Urinary bladder (tissue), 3 donors: ENCODE measurements at regions not wholly inside any gene's neighbourhood (a gene's known extent, or its start where the extent isn't known, plus 50 kb on each side); places are given as distances from the start of the nearest gene placed in this dataset.
A peak's percentile ranks its signal among the peaks of the same experiment; 100 is the strongest.
"Not testable (repeated sequence)": the region's sequence is repeated elsewhere in the genome, so short reads cannot be mapped to it uniquely, and the experiment has no call there.

Experiments used
- DNase-seq: peaks from one replicate; pipeline ENCODE4 v3.0.0-alpha.2; 2015; ENCODE audit errors: extremely low spot score
- H3K27ac ChIP-seq: one replicate; pipeline ENCODE4 v1.5.1; 2013; ENCODE audit warnings: low read depth, mild to moderate bottlenecking, moderate library complexity
- H3K36me3 ChIP-seq: one replicate; pipeline ENCODE4 v1.6.1; 2013; ENCODE audit warnings: mild to moderate bottlenecking, moderate library complexity; ENCODE audit not compliant: insufficient read depth
- H3K4me1 ChIP-seq: one replicate; pipeline ENCODE4 v1.6.1; 2013; ENCODE audit warnings: mild to moderate bottlenecking, moderate library complexity; ENCODE audit not compliant: insufficient read depth
- H3K4me3 ChIP-seq: one replicate; pipeline ENCODE4 v1.5.1; 2013; ENCODE audit warnings: low read depth, low read length
- WGBS: extraction: QIAGEN DNeasy Blood & Tissue Kit; methylation state at CpG from one replicate; pipeline ENCODE4 v1.1.7; 2013; 5-methylcytosine and 5-hydroxymethylcytosine counted together
- donor health status: healthy with polysubstance abuse.
- donor health status: healthy.

DNA sequence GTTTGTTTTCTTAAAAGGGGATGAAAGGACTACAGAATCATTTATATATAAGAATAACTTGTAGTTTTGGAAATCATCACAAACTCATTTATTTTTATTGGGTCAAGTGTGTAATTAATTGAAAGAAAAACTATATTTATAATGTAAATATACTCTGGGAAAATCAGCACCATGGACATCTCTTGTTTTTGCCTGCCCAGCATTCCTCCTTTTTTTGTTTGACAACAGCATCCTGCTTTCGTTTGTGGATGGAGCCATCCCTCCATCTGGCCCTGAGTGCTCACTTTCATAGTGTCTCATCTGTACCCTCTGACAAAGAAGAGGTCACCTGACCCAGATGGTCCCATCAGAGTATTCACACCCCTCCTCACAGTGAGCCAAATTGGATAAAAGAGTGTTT, 308.2 kb upstream of the HTR1E start:
- DNase-seq, result no peak
- H3K36me3 ChIP-seq, result no peaks in the 10 kb centered on the region
- H3K27ac ChIP-seq, result no peak overlapping the region
- no peak overlapping the region for H3K4me3 ChIP-seq
- 4% methylated on average over 1 of the region's 1 CpG for WGBS
- no peaks in the 10 kb centered on the region for H3K4me1 ChIP-seq

DNA sequence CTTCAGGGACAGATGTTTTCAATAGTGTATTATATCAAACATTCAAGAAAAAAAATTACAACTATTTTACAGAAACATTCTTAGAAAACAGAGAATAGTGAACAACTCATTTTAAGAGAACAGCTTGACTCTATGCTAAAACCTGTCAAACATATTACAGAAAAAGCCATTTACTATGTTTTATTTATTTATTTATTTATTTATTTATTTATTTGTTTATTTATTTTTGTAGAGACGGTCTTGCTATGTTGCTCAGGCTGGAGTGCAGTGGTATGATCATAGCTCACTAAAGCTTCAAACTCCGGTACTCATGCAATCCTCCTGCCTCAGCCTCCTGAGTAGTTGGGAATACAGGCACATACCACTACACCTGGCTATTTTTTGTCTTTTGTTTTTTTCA, 317.9 kb upstream of the HTR1E start:
- 94% methylated on average over 2 of the region's 2 CpGs for WGBS
- no peaks in the 10 kb centered on the region for H3K36me3 ChIP-seq
- H3K4me1 ChIP-seq, result no peaks in the 10 kb centered on the region
- DNase-seq, result no peak
- H3K4me3 ChIP-seq, result no peak overlapping the region
- no peak overlapping the region for H3K27ac ChIP-seq

DNA sequence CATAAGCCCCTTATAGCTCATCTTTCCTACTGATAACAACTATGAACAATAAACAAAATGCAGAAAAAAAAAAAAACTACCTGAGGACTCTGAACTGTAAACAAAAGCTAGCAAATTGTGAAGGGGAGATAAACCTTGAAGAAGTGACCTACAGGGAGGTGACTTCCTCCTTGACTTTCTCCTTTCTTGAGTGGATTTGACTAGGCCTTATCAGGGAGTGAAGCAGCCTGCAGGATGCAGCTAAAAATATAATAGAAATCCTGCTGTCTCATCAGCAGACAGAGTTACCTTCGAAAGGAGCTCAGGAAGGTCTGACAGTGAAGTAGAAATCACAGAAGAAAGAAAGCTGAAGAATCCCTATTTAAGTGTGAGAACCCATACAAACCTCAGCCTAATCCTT, 322.0 kb upstream of the HTR1E start:
- Histone ChIP-seq H3K4me1 (no peaks in the 10 kb centered on the region), H3K36me3 (no peaks in the 10 kb centered on the region), H3K4me3 (no peak overlapping the region), H3K27ac (no peak overlapping the region)
- no peak for DNase-seq
- WGBS, result 44% methylated on average over 1 of the region's 1 CpG

DNA sequence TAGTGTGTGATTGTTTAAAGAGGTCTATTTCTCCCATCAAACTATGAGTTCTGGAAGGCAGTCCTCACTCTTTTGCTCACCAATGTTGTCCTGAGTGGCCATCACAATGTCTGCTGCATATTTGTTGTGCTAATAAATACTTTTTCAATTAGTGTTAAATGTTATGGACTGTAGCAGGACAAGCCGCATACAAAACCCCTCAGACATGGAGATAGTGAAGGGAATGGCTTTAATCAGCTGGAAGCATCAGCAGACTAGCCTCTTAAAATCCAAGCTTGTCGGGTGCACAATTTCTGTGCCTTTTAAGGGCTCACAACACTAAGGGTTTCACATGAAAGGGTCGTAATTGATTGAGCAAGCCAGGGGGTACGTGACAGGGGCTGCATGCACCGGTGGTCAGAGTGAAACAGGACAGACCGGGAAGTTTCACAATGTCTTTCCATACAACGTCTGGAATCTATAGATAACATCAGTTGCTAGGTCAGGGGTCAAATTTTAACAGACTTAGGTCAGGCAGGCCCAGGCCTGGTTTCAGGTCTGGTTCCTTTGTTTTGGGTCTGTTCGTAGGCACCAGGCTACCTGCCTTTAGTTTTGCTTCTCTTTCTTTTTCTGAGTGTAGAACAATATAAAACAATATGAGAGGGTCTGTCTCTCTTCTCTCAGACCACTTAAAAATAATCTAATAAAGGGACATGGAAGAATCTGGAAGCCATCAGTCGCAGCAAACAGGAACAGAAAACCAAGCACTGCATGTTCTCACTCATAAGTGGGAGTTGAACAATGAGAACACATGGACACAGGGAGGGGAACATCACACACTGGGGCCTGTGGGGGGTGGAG, 327.6 kb upstream of the HTR1E start:
- H3K36me3 ChIP-seq, result no peaks in the 10 kb centered on the region
- no peaks in the 10 kb centered on the region for H3K4me1 ChIP-seq
- WGBS, result 32% methylated on average over 9 of the region's 9 CpGs
- no peak for DNase-seq
- H3K27ac ChIP-seq, result no peak overlapping the region
- H3K4me3 ChIP-seq, result no peak overlapping the region

DNA sequence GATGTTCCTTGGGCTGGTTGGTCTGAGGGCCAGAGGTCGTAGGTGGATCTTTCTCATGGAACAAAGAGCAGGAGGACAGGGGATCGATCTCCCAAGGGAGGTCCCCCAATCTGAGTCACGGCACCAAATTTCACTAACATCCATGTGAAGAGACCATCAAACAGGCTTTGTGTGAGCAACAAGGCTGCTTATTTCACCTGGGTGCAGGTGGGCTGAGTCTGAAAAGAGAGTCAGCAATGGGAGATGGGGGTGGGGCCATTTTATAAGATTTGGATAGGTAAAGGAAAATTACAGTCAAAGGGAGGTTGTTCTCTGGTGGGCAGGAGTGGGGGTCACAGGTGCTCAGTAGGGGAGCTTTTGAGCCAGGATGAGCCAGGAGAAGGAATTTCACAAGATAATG, 334.0 kb upstream of the HTR1E start:
- not testable (repeated sequence) for H3K4me1 ChIP-seq, H3K4me3 ChIP-seq, DNase-seq, H3K36me3 ChIP-seq, H3K27ac ChIP-seq
- 92% methylated on average over 3 of the region's 3 CpGs for WGBS

DNA sequence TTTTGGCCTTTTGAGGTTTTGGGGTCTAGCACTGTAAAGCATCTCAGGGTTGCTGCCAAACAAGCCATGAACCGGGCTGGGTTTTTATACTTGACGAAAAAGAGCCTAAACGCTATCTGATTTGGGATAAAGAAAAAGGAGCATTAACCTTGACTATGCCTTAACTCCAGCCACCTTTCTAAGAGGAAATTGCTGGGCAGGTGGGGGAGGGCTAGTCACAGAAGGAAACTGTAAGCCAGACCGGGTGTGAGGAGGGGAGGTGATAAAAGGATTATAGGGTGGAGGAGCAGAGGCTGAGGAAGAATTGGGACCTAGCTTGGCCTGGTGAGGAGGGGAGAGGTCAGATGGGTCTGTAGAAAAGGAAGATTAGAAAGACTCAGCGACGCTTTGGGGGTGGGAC, 335.2 kb upstream of the HTR1E start:
- H3K27ac ChIP-seq, DNase-seq, H3K36me3 ChIP-seq, H3K4me3 ChIP-seq, H3K4me1 ChIP-seq: not testable (repeated sequence)
- WGBS, result 46% methylated on average over 6 of the region's 6 CpGs

DNA sequence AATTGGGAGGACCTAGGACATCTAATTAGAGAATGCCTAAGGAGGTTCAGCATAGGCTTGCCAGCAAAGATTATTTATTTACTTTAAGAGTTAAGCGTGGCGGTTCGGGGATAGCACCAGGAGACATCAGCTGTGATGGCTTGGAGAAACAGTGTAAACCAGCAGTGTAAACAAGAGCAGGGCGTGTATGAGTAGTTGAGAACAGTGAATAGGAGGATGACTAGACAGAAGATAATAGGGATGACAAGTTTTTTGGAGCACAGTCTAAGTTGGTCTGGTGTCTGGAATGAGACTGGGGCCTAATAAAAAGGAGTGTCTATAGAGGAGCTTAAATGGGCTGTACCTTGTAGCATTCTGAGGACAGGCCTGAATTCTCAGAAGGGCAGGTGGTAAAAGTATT, 338.4 kb upstream of the HTR1E start:
- not testable (repeated sequence) for H3K4me1 ChIP-seq, H3K36me3 ChIP-seq, H3K4me3 ChIP-seq, H3K27ac ChIP-seq, DNase-seq
- WGBS, result 47% methylated on average over 4 of the region's 4 CpGs

DNA sequence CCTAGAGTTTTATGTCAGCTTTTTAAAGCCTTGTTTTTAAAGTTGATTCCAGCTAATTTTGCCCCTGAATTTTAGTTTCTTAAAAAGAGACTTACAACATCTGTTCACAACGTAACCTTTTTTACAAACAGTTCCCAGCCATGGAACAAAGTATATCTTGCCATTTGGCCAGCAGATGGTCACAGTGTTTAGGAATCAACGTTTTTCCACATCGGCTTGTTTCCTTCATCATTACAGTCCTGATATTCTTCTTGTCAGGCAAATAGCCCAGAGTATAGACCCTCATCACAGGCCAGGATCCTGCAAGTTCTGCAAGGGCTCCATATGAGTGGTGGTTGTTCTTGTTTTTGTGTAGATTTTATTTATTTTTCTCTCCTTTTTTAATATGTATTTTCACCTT, 341.7 kb upstream of the HTR1E start:
- H3K27ac ChIP-seq, result no peak overlapping the region
- DNase-seq, result no peak
- H3K36me3 ChIP-seq, result no peaks in the 10 kb centered on the region
- no peaks in the 10 kb centered on the region for H3K4me1 ChIP-seq
- H3K4me3 ChIP-seq, result no peak overlapping the region
- WGBS, result 13% methylated on average over 3 of the region's 3 CpGs

DNA sequence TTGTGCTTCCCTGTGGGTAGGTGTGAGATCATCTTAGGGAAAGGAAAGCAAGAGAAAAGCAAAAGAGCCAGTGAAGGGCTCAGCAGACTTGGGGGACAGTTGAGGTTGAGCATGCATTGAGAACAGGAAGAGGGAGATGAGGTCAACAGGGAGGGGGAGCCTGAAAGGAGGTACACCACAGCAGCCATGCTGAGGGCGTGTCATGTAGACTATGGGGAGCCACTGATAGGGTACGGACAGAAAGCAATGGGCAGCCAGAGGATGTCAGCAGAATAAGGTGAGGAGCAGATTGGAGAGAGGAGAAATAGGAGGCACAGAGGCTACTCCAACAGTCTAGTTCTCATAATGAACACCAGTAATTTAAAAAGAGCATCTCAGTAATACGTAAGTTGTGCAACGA, 351.1 kb upstream of the HTR1E start:
- Histone ChIP-seq H3K27ac (no peak overlapping the region), H3K4me1 (no peaks in the 10 kb centered on the region), H3K36me3 (no peaks in the 10 kb centered on the region), H3K4me3 (no peak overlapping the region)
- WGBS, result 95% methylated on average over 4 of the region's 4 CpGs
- no peak for DNase-seq

DNA sequence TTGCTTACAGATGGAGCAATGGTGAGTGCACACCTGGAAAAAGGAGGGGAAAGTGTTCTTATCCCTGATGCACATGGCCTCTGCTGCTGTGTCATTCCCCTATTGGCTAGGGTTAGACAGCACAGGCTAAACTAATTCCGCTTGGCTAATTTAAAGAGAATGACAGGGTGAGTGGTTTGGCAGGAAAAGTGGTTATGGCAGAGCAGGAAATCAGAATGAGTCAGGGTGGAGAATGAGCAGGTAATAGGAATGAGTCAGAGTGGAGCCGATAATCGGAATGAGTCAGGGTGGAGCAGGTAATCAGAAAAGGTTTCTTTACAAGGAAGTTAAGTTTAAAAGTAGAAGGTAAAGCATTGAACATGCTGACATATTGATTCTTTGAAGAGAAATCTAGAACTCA, 355.5 kb upstream of the HTR1E start:
- DNase-seq, result no peak
- 74% methylated on average over 3 of the region's 3 CpGs for WGBS
- Histone ChIP-seq H3K4me3 (no peak overlapping the region), H3K4me1 (no peaks in the 10 kb centered on the region), H3K27ac (no peak overlapping the region), H3K36me3 (no peaks in the 10 kb centered on the region)

DNA sequence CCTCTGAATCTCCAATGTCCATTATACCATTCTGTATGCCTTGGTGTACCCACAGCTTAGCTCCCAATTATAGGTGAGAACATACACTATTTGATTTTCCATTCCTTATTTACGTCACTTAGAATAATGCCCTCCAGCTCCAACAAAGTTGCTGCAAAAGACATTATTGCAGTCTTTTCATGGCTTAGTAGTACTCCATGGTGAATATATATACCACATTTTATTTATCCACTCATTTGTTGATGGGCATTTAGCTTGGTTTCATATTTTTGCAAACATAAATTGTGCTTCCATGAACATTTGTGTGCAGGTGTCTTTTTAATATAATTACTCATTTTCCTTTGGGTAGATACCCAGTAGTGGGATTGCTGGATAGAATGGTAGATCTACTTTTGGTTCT, 374.1 kb upstream of the HTR1E start:
- WGBS, result 86% methylated on average over 1 of the region's 1 CpG
- no peak for DNase-seq
- no peaks in the 10 kb centered on the region for H3K4me1 ChIP-seq
- H3K27ac ChIP-seq, result no peak overlapping the region
- no peak overlapping the region for H3K4me3 ChIP-seq
- H3K36me3 ChIP-seq, result no peaks in the 10 kb centered on the region

DNA sequence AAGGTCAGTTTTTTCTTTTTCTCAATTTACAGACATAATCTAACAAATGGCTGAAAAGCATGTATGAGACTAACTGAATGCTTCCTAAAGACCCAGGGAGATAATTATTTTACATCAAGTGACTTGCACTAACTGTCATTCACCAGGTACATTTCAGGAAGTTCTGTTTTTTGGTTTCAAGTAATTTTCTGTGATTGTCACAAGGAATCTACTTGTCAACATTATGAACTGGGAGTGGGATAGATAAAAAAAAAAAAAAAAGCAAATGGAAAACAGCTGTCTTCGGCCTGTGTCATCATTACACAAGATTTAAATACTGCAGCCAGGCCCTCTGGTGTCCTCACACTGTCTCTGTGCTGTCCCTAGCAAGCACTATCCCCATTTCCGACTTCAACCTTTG, 379.0 kb upstream of the HTR1E start:
- no peaks in the 10 kb centered on the region for H3K4me1 ChIP-seq
- H3K27ac ChIP-seq, result no peak overlapping the region
- WGBS, result 51% methylated on average over 2 of the region's 2 CpGs
- DNase-seq, result no peak
- no peaks in the 10 kb centered on the region for H3K36me3 ChIP-seq
- no peak overlapping the region for H3K4me3 ChIP-seq

DNA sequence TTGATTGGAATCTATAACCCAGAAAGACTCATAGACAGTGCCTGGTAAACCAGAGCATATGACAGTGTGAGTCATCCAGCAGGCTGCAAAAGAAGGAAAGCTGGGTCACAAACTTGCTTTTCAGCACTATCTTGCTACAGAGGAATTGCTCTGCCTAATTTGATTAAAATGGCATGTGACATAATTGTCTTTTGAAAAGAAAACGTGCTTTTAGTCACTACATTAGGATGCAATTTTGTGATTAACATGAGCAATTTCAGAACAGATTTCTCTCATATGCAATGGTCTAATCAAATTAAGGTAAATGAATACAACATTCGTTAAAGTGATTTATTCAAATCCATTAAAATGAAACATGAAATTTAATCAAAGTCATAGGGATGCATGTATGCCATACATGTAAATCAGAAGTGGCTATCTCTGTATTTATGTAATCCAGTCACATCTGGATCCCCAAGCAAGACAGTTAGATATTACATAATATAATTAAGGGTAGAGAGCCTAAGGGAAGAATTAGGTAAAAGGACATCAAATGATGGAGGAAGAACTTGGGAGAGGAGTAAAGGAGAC, 400.0 kb upstream of the HTR1E start:
- WGBS, result 59% methylated on average over 2 of the region's 2 CpGs
- DNase-seq, result peak; percentile 2

DNA sequence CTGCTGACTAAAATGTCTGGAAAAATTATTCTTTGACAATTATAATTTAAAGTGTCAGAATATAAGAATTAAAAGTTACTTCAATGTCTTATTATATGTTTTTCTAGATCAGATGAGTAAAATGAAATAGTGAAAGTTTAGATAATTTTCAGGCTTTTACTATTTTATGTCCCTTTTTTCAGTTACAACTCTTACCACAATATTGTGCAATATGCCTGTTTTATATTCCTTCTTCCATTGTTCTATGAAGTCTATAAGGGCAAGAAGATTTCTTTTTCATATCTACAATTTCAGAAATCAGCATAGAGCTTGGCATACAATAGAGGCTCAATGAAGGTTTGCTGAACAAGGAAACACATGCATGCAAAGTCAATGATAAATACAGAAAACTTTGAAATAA, 401.2 kb upstream of the HTR1E start:
- Histone ChIP-seq H3K27ac (no peak overlapping the region), H3K4me1 (no peaks in the 10 kb centered on the region), H3K4me3 (no peak overlapping the region), H3K36me3 (no peaks in the 10 kb centered on the region)
- no peak for DNase-seq

More for the DNA sequence above, 400.0 kb upstream of the HTR1E start:
- H3K36me3 ChIP-seq, result no peaks in the 10 kb centered on the region
- no peaks in the 10 kb centered on the region for H3K4me1 ChIP-seq
- H3K4me3 ChIP-seq, result no peak overlapping the region
- H3K27ac ChIP-seq, result no peak overlapping the region
